GM21526 (cell line): ENCODE measurements at regions not wholly inside any gene's neighbourhood (a gene's known extent, or its start where the extent isn't known, plus 50 kb on each side); places are given as distances from the start of the nearest gene placed in this dataset.

Source experiments
- ATAC-seq: cut with Tn5 transposase; IDR thresholded peaks from one replicate; pipeline ENCODE4 v1.9.1; 2021; ENCODE audit warnings: moderate library complexity; ENCODE audit not compliant: unreplicated experiment, low FRiP score

DNA sequence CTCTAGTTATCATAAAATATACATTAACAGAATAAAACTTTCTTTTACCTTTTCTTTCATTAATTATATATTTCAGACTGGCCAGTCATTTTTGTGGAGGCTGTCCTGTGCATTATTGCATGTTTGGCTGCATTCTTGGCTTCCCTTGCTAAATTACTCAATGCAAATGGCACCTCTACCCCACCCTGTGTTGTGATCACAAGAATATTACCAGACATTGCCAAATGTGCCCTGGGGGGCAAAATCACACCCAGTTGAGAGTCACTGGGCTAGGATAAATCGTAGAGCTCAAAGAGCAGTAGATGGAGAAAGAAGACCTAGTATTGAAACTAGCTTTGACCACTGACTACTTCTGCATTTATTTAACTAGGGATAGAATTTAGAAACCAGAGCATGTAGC, 1257.8 kb upstream of the TENM4 start:
- no peak for ATAC-seq

DNA sequence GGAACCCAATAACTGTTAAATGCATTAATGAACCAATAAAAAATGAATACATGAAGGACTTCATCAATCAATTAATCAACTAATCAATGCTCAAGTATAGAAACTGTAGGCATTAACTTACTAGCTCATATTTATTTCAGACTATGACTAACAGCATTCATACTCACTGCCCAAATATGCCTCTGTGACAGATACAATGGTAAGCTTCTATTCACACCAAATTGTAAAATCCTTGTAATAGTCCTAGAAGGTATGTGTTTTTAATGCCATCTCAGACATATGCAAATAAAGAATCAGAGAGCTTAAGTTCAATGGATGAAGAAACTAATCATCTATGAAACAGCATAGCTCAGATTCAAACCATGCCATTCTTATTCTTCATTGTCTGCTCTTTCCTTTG, 1253.6 kb upstream of the TENM4 start:
- no peak for ATAC-seq

DNA sequence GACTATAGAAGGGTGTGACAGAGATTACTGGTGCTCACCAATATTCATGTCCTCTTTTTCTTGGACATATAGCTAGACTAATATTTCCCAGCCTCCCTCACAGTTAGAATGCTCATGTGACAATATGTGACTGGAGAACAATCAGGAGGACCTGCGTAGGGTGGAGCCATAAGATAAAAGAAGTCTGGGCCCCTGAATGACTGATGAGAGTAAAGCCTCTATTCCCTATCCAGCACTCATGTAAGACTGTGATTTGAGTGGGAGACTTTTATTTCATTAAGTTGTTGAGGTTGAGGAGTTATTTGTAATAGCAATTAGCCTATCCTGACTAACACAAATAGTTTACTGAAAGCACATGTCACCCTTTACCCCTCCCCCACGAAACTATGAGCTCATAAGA, 1247.1 kb upstream of the TENM4 start:
- no peak for ATAC-seq

DNA sequence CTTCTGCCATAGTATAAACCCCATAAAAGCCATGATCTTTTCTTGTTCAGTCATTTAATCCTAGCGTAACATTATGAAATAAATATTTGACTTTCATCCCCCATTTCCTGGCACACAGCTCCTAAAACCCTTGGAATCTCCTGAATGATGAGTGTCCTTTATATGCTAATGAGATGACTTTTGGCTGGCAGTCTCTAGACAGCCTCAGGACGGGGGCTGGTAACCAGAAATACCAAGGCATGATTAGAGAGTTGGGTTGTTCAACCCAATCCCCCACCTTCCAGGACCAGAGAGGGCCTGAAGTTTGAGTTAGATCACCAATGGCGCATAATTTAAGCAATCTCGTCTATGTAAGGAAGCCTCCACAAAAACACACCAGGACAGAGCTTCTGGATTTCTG, 1246.1 kb upstream of the TENM4 start:
- ATAC-seq, result no peak

DNA sequence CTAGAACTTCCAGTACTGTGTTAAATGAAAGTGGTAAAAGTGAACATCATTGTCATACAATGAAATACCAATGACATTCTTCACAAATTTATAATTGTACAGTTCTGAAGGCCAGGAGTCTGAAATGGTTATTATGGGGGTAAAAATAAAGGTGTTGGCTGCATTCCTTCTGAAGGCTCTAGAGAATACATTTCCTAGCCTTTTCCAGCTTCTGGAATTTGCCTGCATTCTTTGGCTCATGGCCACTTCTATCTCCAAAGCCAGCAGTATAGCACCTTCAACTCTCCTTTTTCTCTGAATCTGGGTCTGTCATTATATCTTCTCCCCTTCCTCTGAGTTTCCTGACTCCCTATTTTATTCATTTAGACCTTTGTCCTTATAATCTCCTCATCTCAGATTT, 1232.7 kb upstream of the TENM4 start:
- no peak for ATAC-seq

DNA sequence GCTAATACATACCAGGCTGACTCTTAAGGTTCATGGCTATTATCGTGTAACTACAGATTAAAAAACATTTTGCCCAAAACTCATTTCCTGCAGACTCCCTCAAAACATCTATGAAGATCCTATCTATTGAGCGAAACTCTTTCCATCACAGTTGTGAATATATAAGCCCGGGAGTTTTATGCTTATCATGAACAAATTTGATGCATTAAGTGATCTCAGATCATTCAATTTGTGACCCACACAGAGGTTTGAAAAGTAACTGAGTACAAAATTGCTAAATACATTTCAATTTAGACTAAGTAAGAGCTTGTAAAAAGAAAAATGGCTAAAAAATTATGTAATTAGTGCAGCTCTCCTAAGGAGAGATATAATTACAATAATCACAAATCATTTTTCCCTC, 1228.8 kb upstream of the TENM4 start:
- ATAC-seq, result no peak

DNA sequence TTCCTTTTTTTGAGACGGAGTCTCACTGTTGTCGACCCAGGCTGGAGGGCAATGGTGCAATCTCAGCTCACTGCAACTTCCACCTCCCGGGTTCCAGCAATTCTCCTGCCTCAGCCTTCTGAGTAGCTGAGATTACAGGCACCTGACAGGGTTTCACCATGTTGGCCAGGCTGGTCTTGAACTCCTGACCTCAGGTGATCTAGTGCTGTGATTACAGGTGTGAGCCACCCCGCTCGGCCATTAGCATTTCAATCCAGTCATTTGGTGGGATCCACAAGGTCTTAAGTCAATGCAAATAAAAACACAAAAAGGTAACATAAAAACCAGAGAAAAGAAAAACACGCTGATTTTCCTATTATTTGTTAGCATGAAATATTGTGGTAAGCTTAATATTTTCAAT, 1227.2 kb upstream of the TENM4 start:
- ATAC-seq, result no peak

DNA sequence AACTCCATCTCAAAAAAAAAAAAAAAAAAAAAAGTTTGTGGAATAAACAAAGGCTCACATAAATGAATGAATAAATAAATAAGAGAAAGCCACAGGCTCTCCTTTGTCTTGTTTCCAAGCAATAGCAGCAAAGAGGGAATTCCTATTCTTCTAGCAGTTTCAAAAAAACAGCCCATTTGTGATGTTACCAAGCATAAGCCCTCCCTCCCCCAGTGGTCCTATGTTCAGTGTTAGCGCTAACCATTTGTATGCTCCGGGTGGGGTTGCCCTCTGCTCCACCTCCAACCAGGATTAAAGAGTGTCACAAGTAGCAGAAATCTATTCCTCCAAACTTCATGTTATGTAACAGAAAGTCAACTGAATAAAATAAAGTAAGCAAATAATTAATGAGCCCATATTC, 1215.0 kb upstream of the TENM4 start:
- ATAC-seq, result no peak

DNA sequence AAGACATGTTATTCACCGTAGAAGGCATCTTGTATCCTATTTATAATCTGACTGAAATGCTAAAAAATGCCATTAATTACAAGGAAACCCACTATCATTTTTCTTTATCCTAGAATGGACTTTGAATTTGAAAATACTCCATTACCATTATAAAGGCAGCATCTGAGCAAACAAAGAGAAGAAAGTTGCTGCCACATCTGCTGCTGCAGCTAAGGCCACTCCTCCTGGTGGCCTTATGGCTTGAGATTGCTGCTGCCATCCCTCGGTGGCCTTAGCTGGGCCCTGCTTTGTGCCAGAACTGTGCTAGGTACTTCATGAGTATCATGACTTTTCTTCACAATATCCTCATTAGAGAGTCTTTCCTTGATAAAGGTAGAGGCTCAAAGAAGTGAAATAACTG, 1210.1 kb upstream of the TENM4 start:
- no peak for ATAC-seq

DNA sequence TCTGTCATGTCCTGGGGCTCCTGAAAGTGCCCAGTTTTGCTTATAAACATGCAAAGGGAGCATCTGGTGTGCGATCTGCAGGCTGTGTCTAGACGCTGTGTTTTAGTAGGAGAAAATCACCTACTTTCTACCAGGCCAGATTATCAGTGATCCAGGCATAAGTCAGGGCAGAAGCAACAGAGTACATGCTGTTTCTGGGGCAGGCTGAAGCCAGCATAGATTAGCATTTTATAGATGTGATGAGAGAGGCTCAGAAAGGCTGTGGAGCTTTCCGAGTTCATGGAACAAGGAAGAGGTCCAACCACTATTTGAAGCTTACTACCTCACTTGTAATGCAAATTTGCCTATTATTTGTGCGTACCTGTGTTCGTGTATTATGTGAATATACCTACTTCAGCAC, 1208.4 kb upstream of the TENM4 start:
- ATAC-seq, result no peak

DNA sequence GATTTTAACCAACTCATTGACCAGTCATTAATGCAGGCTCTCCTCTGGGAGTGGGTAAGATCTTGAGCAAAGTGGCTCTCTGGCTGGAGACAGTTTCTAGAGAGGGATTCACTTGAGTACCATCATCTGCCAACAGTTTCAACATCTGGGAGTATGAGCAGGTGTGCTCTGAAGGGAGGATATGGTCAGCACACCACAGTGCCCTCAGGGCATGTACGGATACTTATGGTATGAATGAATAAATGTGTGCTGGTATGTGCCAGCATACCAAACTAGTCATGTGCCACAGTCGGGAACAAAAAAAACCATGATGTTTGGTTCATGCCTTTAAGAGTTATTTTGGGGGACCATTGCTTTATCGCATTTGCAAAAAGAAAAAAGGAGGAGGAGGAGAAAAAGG, 1197.5 kb upstream of the TENM4 start:
- no peak for ATAC-seq

DNA sequence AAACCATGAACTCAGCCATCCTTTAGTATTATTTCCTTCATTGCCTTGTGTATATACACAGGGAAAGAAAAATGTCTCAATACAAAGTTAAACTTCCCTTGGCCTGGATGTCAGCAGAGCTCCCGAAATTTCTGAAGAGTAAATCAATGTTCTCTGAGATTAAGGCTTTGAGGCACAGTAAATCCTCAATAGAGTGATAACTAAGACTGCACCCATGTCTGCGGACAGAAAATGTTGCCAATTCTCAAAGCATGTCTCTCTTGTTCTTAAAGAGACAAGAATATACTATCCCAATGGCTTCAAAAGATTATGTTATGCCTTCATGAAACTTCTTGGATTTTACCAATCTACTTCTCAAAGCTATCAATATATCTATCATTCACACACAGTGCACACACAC, 1196.7 kb upstream of the TENM4 start:
- no peak for ATAC-seq

DNA sequence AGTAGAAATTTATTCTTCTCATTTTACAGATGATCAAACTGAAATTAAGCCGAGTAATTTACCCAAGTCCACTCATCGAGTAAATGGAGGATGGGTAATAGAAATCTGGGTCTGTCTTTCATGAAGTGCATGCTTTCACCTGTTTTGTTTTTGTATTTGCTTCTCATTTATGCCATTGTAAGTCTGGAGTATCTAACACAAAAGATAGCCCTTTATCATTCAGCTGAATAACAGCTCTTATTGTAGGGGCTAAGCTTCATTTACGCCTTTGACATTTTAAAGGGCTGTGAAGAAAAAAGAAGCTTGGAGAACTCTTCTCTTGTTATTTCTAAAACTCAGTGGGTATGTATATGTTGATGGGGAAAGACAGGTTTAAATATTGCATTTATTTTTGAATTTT, 1196.2 kb upstream of the TENM4 start:
- ATAC-seq, result no peak

DNA sequence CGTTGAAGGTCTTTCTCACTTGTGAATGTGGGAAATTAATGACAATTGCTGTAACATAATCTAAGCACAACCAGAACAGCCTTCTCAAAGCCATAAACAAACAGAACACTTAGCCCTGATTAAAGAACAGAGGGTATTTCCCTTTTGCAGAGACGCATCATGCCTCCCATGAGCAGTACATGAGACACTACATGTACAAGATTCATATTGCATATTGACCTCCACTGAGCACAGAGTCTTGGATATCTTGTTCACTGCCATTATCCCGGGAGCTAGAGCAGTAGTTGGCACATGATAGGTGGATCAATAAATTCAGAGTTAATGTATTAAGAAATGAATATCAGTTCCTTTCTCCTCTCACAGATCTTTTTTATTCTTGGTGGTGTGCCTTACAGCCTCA, 1194.3 kb upstream of the TENM4 start:
- ATAC-seq, result no peak

DNA sequence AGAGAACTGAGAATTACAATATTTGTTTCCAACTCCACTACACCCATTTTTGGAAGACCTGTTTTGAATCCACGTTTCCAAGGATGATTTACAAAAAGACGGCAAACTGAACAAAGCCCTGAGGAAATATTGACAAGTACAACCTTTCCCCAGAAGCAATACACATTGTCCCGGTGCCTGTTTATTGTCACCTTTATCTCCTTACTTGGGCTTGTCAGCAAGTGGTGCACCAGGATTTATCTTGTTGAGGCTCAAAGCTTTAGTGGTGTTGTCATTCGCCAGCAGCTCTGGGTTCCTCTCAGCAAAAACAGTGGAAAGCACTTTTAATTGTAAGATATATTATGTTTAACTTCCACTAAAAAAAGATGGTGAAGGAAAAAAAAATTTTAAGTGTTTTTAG, 1191.9 kb upstream of the TENM4 start:
- no peak for ATAC-seq

DNA sequence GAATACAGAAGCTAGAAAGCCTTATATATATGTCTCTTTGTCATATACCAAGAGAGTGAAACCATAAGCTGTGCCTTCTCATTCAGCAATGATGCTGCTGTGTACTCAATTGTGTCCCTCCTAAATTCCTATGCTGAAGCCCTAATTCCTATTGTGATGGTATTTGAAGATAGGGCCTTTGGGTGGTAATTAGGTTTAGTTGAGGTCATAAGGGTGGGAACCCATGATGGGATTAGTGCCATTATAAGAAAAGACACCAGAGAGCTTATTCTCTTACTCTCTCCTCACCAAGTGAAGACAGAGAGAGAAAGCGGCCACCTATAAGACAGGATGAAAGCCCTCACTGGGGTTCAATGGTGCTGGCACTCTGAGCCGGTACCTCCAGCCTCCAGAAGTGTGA, 1191.3 kb upstream of the TENM4 start:
- ATAC-seq, result no peak

DNA sequence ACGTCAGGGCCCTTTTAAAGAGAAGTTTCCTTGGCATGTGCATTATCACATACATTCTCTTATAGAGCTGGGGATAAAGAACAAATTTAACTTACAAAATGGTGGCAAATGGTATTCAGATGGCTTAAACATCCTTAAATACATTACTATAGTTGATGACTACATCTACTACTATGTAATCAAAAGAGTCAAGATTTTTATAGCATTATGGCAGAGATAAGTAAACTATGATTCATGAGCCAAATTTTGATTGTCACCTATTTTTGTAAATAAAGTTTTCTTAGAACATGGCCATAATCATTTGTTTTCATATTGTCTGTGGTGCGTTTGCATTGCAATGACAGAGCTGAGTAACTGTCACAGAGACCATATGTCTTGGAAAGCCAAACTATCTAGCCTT, 1188.6 kb upstream of the TENM4 start:
- ATAC-seq, result no peak

DNA sequence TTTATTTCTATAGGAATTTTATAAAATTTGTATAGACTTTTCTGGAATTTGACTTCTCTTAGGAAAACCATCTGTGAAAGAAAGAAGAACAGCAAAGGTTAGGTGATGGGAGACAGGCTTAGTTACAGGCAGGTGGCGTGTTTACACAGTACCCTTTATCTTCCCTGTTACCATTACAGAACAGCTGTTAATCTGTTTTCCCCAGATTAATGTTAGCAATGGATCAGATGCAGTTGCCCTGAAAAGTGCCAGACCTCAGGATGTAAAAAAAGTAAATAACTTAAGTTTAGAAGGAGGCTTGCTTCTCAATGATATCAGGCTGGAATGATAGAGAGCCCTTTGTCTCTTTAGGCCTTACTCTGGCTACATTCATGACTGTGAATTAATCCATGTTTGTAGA, 1186.5 kb upstream of the TENM4 start:
- no peak for ATAC-seq

DNA sequence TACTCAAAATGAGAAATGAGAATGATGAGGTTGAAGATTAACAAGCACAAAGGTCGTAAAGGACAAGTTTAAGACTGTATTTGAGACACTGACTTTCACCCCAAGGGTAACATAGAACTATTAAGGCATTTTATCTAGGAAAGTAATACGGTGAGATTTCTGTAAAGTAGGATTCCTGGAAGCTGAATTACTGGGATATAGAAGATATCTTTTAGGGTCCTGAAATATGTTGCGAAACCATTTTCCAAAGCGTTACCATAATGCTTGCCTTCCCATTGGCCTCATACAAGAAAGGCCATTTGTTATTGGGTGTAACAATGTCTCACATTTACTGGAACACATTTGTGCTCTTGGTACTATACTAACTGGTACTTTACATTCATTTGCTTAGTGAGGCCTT, 1185.9 kb upstream of the TENM4 start:
- no peak for ATAC-seq

DNA sequence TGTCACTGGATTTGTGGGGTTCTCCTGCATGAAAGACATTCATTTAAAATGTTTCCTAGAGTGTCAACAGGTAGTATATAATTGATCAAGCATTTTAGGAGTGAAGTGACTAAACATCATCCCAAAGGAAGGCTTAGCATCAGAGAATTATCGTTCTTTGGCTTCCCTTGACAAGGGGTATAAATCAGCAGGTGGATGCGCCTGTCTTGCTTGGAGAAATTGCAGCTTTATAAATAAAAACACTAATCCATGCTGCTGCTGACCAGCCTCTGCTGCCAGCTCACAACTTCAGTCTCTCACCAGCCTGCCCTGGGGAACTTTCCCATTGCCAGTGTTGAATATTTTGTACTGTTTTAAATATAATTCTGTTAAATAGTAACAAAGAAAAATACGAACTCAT, 1184.7 kb upstream of the TENM4 start:
- no peak for ATAC-seq

DNA sequence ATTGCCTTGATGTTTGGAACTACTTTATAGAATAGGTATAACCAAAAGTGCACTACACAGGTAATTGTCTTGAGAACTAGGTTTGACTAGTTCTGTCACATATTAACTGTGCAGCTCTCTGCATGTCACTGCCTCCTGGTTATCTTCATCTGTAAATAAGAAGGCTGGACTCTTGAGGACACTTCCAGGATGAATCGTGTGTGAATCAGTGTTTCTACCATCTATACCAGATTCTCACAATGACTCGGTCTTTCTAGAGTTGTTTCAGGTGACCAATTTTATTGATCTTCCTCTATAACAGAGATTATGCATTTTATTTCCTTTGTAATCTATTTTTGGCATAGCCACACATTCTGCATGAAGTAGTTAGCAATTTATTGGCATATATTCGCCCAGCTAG, 1181.0 kb upstream of the TENM4 start:
- ATAC-seq, result no peak

DNA sequence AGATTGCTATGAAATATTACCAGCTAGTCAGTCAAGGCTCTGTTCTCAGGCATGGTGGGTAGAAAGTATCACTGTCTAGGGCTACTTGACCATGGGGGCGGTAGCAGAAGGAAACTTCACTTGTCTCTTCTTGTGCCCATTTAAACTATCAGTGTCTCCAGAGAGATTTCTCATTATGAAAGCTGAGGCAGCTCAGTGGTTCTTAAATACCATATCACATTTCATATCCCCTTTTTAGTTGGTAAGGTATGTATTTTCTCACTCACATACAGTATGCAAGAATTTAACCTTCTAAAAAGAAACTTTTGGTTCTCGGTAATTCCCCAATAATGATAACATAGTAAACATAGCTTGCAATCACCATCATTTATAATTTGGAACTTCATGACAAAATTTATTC, 1180.0 kb upstream of the TENM4 start:
- ATAC-seq, result no peak

DNA sequence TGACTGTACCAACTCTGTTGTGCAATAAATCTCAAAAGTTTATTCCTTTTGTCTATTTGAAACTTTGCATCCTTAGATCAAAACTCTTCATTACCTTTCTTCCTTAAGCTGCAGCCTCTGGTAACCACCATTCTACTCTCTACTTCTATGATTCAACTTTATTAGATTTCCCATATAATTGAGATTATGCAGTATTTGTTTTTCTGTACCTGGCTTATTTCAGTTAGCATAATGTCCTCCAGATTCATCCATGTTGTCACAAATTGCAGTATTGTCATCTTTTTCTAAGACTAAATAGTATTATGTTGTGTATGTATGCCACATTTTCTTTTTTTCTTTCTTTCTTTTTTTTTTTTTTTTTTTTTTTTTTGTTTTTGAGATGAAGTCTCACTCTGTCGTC, 1176.3 kb upstream of the TENM4 start:
- ATAC-seq, result no peak
